Natural killer cell (primary cell): ENCODE measurements at regions not wholly inside any gene's neighbourhood (a gene's known extent, or its start where the extent isn't known, plus 50 kb on each side); places are given as distances from the start of the nearest gene placed in this dataset.

Source experiments
- ATAC-seq, 3 donors: fragments of 150-1000 bp in 2 of 3; fragments of 200-7000 bp in 1 of 3; cut with Tn5 transposase; 1 replicate in 1 of 3; 2 replicates in 2 of 3; pipeline ENCODE4 v1.10.0; 2021; ENCODE audit warnings: mild to moderate bottlenecking in 2 of 3, moderate library complexity in 2 of 3
- DNase-seq, 2 donors: peaks; one replicate each; pipeline versions ENCODE4 v3.0.0 to v3.0.0-alpha.2; 2013 to 2021; ENCODE audit warnings: mixed read lengths in 1 of 2
- H3K27ac ChIP-seq: one replicate; pipeline ENCODE4 v1.5.1; 2013; ENCODE audit warnings: mild to moderate bottlenecking, low read length
- H3K27me3 ChIP-seq: one replicate; pipeline ENCODE4 v1.6.1; 2013; ENCODE audit warnings: low read length; ENCODE audit not compliant: control insufficient read depth, insufficient read depth
- H3K36me3 ChIP-seq: one replicate; pipeline ENCODE4 v1.6.1; 2013; ENCODE audit warnings: low read length; ENCODE audit not compliant: control insufficient read depth, insufficient read depth
- H3K4me1 ChIP-seq: one replicate; pipeline ENCODE4 v1.6.1; 2013; ENCODE audit warnings: low read length; ENCODE audit not compliant: control insufficient read depth, insufficient read depth
- H3K4me3 ChIP-seq: one replicate; pipeline ENCODE4 v1.5.1; 2013; ENCODE audit warnings: low read length
- H3K9me3 ChIP-seq: one replicate; pipeline ENCODE4 v1.6.1; 2013; ENCODE audit warnings: low read length; ENCODE audit not compliant: control insufficient read depth, insufficient read depth
- H3K27ac Mint-ChIP-seq, 2 donors: one replicate each; pipeline ENCODE4 v1.8.0; 2022; ENCODE audit warnings: mild to moderate bottlenecking in 2 of 2, mixed read lengths in 2 of 2, moderate library complexity in 1 of 2
- H3K27me3 Mint-ChIP-seq, 2 donors: one replicate each; pipeline ENCODE4 v1.8.0; 2022; ENCODE audit warnings: low read depth in 2 of 2, mixed read lengths in 2 of 2
- H3K36me3 Mint-ChIP-seq: one replicate; pipeline ENCODE4 v1.8.0; 2022; ENCODE audit warnings: mixed read lengths
- H3K4me1 Mint-ChIP-seq, 2 donors: one replicate each; pipeline ENCODE4 v1.8.0; 2022; ENCODE audit warnings: mixed read lengths in 2 of 2
- H3K4me3 Mint-ChIP-seq: one replicate; pipeline ENCODE4 v1.8.0; 2022; ENCODE audit warnings: mild to moderate bottlenecking, moderate library complexity, mixed read lengths
- H3K9me3 Mint-ChIP-seq, 2 donors: one replicate each; pipeline ENCODE4 v1.8.0; 2022; ENCODE audit warnings: mixed read lengths in 2 of 2
- CTCF ChIP-seq: fragments of 200-600 bp; IDR thresholded peaks from one replicate; pipeline ENCODE4 v1.8.0; 2022; ENCODE audit warnings: antibody characterized with exemption
- WGBS: methylation state at CpG from one replicate; pipeline ENCODE4 v1.1.7; 2013; ENCODE audit warnings: missing lambda C conversion rate; ENCODE audit not compliant: insufficient coverage; 5-methylcytosine and 5-hydroxymethylcytosine counted together
- intact Hi-C: fragments of 100-400 bp; cut with micrococcal nuclease; formaldehyde crosslinking; loops from one replicate; pipeline ENCODE4 v1.14.2; 2022

- Histone ChIP-seq H3K27ac (no peak overlapping the region), H3K4me3 (no peak overlapping the region), H3K9me3 (peaks cover 8% of the 10 kb centered on the region), H3K27me3 (peaks cover 2% of the 10 kb centered on the region), H3K4me1 (peaks cover 2% of the 10 kb centered on the region), H3K36me3 (no peaks in the 10 kb centered on the region)
- peaks cover 13 to 23% of the 10 kb centered on the region in 2 donors for H3K27me3 Mint-ChIP-seq
- H3K9me3 Mint-ChIP-seq, result no peaks in the 10 kb centered on the region
- DNase-seq (no peak), ATAC-seq (no peak)
- no peak overlapping the region for H3K27ac Mint-ChIP-seq
- no peaks in the 10 kb centered on the region for H3K36me3 Mint-ChIP-seq
- H3K4me1 Mint-ChIP-seq, result peaks cover 6% of the 10 kb centered on the region in 2 donors
- intact Hi-C loops, result no loop called here
- TF ChIP-seq CTCF, result no peak
- no peak overlapping the region for H3K4me3 Mint-ChIP-seq
- WGBS, result 53% methylated on average over 4 of the region's 4 CpGs
Observed at GRCh38 chr21:31609081-31609480, 50.4 kb upstream of the SOD1 start.

GRCh38 chr21:31607791-31608190, 51.7 kb upstream of the SOD1 start:
- H3K4me3 ChIP-seq, result no peak overlapping the region
- no peak for ATAC-seq
- Mint-ChIP-seq H3K27ac (no peak overlapping the region), H3K36me3 (no peaks in the 10 kb centered on the region), H3K27me3 (peaks cover 5 to 16% of the 10 kb centered on the region in 2 donors), H3K4me3 (no peak overlapping the region), H3K4me1 (peaks cover under 1% of the 10 kb centered on the region in 2 donors), H3K9me3 (no peaks in the 10 kb centered on the region)
- no peaks in the 10 kb centered on the region for H3K36me3 ChIP-seq
- WGBS, result 83% methylated on average over 4 of the region's 4 CpGs
- peaks cover 8% of the 10 kb centered on the region for H3K9me3 ChIP-seq
- DNase-seq, result no peak
- intact Hi-C loops, result no loop called here
- no peak for TF ChIP-seq CTCF
- H3K27me3 ChIP-seq, result peaks cover 2% of the 10 kb centered on the region
- no peak overlapping the region for H3K27ac ChIP-seq
- H3K4me1 ChIP-seq, result peaks cover 2% of the 10 kb centered on the region

- Mint-ChIP-seq H3K27ac (no peak overlapping the region), H3K9me3 (no peaks in the 10 kb centered on the region), H3K4me3 (no peak overlapping the region), H3K4me1 (no peaks in the 10 kb centered on the region), H3K27me3 (peaks cover 5 to 9% of the 10 kb centered on the region in 2 donors), H3K36me3 (no peaks in the 10 kb centered on the region)
- Histone ChIP-seq H3K36me3 (no peaks in the 10 kb centered on the region), H3K9me3 (peaks cover 3% of the 10 kb centered on the region), H3K27me3 (peaks cover 2% of the 10 kb centered on the region), H3K4me1 (peaks cover 2% of the 10 kb centered on the region), H3K27ac (no peak overlapping the region), H3K4me3 (no peak overlapping the region)
- WGBS, result 88% methylated on average over 9 of the region's 11 CpGs
- no peak for DNase-seq
- no peak for TF ChIP-seq CTCF
- no peak for ATAC-seq
- intact Hi-C loops, result no loop called here
Observed at GRCh38 chr21:31606081-31606874, 53.2 kb upstream of the SOD1 start.
